C4-2B (cell line): ENCODE measurements at regions not wholly inside any gene's neighbourhood (a gene's known extent, or its start where the extent isn't known, plus 50 kb on each side); places are given as distances from the start of the nearest gene placed in this dataset.

ENCODE experiments used
- CTCF ChIP-seq: fragments of 450-650 bp; conservative IDR thresholded peaks from 2 replicates; pipeline ENCODE4 v1.5.1; 2017; ENCODE audit warnings: mild to moderate bottlenecking
- ZFX ChIP-seq: fragments of 450-650 bp; IDR thresholded peaks from 2 replicates; pipeline ENCODE4 v1.6.1; 2017

GRCh38 chr2:126269911-126270310 is 386.0 kb upstream of the GYPC start:
- no peak for TF ChIP-seq CTCF
- TF ChIP-seq ZFX = no peak
